ENCODE measurements at regions not wholly inside any gene's neighbourhood (a gene's known extent, or its start where the extent isn't known, plus 50 kb on each side); places are given as distances from the start of the nearest gene placed in this dataset.
A peak's percentile ranks its signal among the peaks of the same experiment; 100 is the strongest.

DNA sequence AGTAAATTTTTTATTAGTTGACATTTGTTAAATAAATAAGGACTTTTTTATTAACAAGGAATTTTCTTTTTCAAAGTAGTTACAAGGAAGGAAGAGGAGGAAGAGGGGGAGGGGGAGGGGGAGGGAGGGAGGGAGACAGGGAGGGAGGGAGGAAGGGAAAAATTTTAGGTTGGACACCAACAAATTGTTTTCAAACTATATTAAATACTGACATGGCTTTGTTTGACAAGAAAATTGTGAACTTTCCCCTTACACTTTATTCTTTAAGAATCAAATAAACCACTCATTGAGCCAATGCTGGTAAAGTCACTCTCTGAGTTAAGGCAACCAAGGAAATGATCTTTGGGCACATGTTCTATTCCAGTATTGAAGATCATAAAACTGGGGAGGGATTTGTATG, 115.7 kb upstream of the PPP2R3A start:
- TF ChIP-seq, protein P1, sequence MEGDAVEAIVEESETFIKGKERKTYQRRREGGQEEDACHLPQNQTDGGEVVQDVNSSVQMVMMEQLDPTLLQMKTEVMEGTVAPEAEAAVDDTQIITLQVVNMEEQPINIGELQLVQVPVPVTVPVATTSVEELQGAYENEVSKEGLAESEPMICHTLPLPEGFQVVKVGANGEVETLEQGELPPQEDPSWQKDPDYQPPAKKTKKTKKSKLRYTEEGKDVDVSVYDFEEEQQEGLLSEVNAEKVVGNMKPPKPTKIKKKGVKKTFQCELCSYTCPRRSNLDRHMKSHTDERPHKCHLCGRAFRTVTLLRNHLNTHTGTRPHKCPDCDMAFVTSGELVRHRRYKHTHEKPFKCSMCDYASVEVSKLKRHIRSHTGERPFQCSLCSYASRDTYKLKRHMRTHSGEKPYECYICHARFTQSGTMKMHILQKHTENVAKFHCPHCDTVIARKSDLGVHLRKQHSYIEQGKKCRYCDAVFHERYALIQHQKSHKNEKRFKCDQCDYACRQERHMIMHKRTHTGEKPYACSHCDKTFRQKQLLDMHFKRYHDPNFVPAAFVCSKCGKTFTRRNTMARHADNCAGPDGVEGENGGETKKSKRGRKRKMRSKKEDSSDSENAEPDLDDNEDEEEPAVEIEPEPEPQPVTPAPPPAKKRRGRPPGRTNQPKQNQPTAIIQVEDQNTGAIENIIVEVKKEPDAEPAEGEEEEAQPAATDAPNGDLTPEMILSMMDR (IDR thresholded peaks at IDR 0.05; ENCODE audit: insufficient read depth, low read length, severe bottlenecking), result no peak
- no peak for DNase-seq (ENCODE audit: low read depth)
- H3K36me3 ChIP-seq (ENCODE audit: control insufficient read depth, insufficient read depth, low read length), result no peaks in the 10 kb centered on the region
- FAIRE-seq, result no peak
- H3K27me3 ChIP-seq (ENCODE audit: control insufficient read depth, insufficient read depth, low read length), result no peaks in the 10 kb centered on the region
- H3K4me3 ChIP-seq (ENCODE audit: low read depth, low read length), result no peak overlapping the region

DNA sequence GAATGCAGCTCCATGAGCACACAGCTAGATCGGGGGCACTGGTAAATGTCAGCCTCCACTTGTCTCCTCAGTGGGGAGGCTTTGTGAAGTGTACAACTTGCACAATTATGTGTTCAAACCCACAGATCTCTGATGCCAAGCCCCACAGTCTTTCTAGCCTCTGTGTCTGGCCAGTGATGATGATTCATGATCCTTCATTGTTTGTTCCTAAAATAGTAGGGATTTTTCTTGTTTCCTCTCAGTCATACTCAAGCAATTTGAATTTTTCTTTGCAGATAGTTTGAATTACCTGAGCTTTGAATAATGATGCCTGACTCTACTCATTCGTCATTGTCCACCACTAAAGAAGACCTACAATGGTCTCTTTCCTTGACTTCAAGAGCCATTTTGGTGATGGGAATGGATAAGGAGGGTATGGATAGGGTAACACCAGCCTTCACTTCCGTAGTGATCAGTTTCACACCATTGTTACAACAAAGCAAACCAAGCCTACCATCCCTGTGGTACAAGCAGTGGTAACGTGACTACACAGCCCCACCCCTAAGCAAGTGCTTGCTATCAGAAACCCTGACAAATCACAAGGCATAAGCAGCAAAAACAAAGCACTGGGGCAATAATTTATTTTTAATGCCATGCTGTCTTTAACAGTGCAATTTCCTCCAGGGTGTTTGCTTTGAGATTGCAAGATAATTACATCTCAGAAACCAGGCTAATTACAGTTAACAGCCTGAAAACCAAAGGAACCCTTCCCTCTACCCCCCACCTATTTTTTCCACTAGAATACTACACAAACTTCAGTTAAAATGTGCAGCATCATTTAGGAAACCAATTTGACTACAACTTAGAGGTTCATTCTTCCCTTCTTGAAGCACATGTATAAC, 114.1 kb upstream of the PPP2R3A start:
- TF ChIP-seq, protein P1 (IDR thresholded peaks at IDR 0.05; ENCODE audit: insufficient read depth, low read length, severe bottlenecking), result no peak

DNA sequence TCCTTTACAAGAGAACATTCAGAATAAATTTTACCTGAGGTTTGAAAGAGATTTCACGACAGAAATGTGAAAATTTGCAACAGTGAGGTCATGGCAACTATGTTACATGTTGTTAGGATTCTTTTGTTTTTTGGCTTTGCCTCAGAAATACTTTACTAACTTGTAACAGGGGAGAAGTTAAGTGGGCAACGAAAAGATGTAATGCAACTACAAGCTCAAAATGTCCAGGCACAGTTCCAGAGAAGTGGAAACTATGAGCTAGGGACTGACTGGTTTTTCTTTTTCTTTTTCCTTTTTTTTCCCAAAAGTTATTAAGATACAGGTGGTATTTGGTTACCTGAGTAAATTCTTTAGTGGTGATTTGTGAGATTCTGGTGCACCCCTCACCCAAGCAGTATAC, 111.5 kb upstream of the PPP2R3A start:
- H3K4me3 ChIP-seq (ENCODE audit: low read depth, low read length), result no peak overlapping the region
- H3K27me3 ChIP-seq (ENCODE audit: control insufficient read depth, insufficient read depth, low read length), result no peaks in the 10 kb centered on the region
- TF ChIP-seq, protein P1 (IDR thresholded peaks at IDR 0.05; ENCODE audit: insufficient read depth, low read length, severe bottlenecking), result no peak
- FAIRE-seq (no peak), DNase-seq (ENCODE audit: low read depth) (no peak)
- H3K36me3 ChIP-seq (ENCODE audit: control insufficient read depth, insufficient read depth, low read length), result no peaks in the 10 kb centered on the region

More for the DNA sequence above, 114.1 kb upstream of the PPP2R3A start:
- no peak for FAIRE-seq
- Histone ChIP-seq H3K36me3 (ENCODE audit: control insufficient read depth, insufficient read depth, low read length) (no peaks in the 10 kb centered on the region), H3K27me3 (ENCODE audit: control insufficient read depth, insufficient read depth, low read length) (no peaks in the 10 kb centered on the region), H3K4me3 (ENCODE audit: low read depth, low read length) (no peak overlapping the region)
- DNase-seq (ENCODE audit: low read depth), result peak; percentile 32

DNA sequence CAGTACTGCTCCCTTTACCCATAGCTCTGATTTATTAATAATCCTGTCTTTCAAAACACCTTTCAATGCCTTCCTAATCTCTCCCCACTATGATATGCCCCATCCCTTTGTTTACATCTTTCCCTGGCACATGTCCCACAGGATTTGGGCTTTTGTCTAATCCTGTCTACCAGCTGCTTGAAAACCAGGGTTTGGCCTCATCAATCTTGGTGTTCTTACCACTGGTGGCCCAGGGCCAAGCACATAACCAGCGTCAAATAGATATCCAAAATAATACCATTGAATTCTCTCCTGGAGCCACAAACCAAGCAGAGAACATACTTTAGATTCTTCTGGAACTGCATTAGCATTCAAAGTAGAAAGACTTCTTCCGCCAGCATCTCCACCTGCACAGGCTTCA, 104.8 kb upstream of the PPP2R3A start:
- DNase-seq (ENCODE audit: low read depth), result no peak
- TF ChIP-seq, protein P1 (IDR thresholded peaks at IDR 0.05; ENCODE audit: insufficient read depth, low read length, severe bottlenecking), result no peak
- Histone ChIP-seq H3K27me3 (ENCODE audit: control insufficient read depth, insufficient read depth, low read length) (no peaks in the 10 kb centered on the region), H3K36me3 (ENCODE audit: control insufficient read depth, insufficient read depth, low read length) (no peaks in the 10 kb centered on the region), H3K4me3 (ENCODE audit: low read depth, low read length) (no peak overlapping the region)
- FAIRE-seq, result no peak

DNA sequence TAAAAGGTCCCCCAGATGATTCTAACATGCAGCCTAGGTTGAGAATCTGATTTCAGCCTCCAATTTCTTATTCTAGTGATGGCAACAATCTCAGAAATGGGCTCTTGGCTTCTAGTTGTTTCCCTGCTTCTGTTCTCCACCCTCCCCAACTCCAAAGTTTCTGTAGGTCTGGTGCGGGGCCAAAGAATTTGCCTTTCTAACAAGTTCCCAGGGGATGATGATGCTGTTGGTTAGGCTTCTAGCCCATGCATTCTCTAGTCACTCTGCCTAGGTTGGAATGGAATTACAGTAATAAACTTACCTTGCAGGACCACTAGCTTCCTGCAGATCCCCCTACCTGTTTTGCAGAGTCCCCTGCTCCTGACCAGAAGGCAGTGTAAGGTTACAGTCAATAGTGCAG, 103.2 kb upstream of the PPP2R3A start:
- Histone ChIP-seq H3K4me3 (ENCODE audit: low read depth, low read length) (no peak overlapping the region), H3K36me3 (ENCODE audit: control insufficient read depth, insufficient read depth, low read length) (no peaks in the 10 kb centered on the region), H3K27me3 (ENCODE audit: control insufficient read depth, insufficient read depth, low read length) (no peaks in the 10 kb centered on the region)
- DNase-seq (ENCODE audit: low read depth) (no peak), FAIRE-seq (no peak)
- TF ChIP-seq, protein P1 (IDR thresholded peaks at IDR 0.05; ENCODE audit: insufficient read depth, low read length, severe bottlenecking), result no peak
